Progenitor cell of endocrine pancreas (in vitro differentiated cells): ENCODE measurements at regions not wholly inside any gene's neighbourhood (a gene's known extent, or its start where the extent isn't known, plus 50 kb on each side); places are given as distances from the start of the nearest gene placed in this dataset.

ENCODE experiments used
- DNase-seq: peaks from one replicate; pipeline ENCODE4 v3.0.0; 2021; ENCODE audit warnings: low spot score; ENCODE audit not compliant: unreplicated experiment
- H3K27ac Mint-ChIP-seq: 2 replicates; pipeline ENCODE4 v1.8.0; 2021; ENCODE audit warnings: mild to moderate bottlenecking, moderate library complexity, mixed read lengths
- H3K27me3 Mint-ChIP-seq: 2 replicates; pipeline ENCODE4 v1.8.0; 2021; ENCODE audit warnings: mixed read lengths
- H3K36me3 Mint-ChIP-seq: 2 replicates; pipeline ENCODE4 v1.8.0; 2022; ENCODE audit warnings: mixed read lengths; ENCODE audit not compliant: insufficient read depth
- H3K4me1 Mint-ChIP-seq: 2 replicates; pipeline ENCODE4 v1.8.0; 2021; ENCODE audit warnings: low read depth, mixed read lengths
- H3K4me3 Mint-ChIP-seq: 2 replicates; pipeline ENCODE4 v1.8.0; 2021; ENCODE audit warnings: low read depth, mild to moderate bottlenecking, moderate library complexity, mixed read lengths
- H3K9me3 Mint-ChIP-seq: 2 replicates; pipeline ENCODE4 v1.8.0; 2021; ENCODE audit warnings: low read depth, mixed read lengths
- TF ChIP-seq, protein P1 (sequence below): fragments of 200-600 bp; sonication (generic); IDR thresholded peaks from one replicate; pipeline ENCODE4 v1.5.0; 2021; ENCODE audit warnings: antibody characterized with exemption, mild to moderate bottlenecking; ENCODE audit not compliant: unreplicated experiment

DNA sequence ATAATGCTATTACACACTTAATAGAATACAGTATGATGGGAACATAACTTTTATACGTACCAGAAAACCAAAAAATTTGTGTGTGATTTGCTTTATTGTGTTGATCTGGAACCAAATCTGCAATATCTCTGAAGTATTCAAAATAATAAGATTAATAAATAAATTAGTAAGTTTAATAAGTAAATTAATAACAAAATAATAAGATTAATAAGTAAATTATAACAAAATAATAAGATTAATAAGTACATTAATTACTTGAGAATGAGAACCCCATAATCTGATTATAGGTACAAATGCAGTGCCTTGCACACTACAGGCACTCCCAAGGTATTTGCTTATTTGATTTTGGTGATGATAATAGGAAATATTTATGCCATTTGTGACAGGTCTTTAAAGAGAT lies 267.4 kb downstream of the ZNF326 start:
- DNase-seq = no peak
- Mint-ChIP-seq H3K36me3 (no peaks in the 10 kb centered on the region), H3K27me3 (peaks cover 9% of the 10 kb centered on the region), H3K4me3 (no peak overlapping the region), H3K27ac (no peak overlapping the region), H3K4me1 (peaks cover 12% of the 10 kb centered on the region), H3K9me3 (peaks cover 3% of the 10 kb centered on the region)
- TF ChIP-seq, protein P1, sequence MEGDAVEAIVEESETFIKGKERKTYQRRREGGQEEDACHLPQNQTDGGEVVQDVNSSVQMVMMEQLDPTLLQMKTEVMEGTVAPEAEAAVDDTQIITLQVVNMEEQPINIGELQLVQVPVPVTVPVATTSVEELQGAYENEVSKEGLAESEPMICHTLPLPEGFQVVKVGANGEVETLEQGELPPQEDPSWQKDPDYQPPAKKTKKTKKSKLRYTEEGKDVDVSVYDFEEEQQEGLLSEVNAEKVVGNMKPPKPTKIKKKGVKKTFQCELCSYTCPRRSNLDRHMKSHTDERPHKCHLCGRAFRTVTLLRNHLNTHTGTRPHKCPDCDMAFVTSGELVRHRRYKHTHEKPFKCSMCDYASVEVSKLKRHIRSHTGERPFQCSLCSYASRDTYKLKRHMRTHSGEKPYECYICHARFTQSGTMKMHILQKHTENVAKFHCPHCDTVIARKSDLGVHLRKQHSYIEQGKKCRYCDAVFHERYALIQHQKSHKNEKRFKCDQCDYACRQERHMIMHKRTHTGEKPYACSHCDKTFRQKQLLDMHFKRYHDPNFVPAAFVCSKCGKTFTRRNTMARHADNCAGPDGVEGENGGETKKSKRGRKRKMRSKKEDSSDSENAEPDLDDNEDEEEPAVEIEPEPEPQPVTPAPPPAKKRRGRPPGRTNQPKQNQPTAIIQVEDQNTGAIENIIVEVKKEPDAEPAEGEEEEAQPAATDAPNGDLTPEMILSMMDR = no peak

DNA sequence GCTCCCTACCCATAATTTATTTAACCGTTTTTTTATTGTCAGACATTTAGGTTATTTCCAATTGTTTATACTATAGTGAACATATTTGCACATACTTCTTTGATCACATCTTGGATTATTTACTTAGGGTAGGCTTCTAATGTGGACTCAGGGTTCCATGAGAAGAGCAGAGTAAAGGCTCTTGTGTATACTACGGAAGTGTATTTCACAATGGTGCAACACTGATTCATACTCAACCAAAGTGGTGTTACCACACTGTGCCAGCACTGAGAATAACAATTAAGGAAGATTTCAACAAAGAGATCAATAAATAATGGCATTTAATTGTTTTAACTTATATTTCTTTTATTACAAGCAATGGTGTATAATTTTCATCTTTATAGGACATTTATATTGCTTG lies 251.2 kb downstream of the ZNF326 start:
- TF ChIP-seq, protein P1 = no peak
- Mint-ChIP-seq H3K36me3 (peaks cover 2% of the 10 kb centered on the region), H3K27me3 (no peaks in the 10 kb centered on the region), H3K9me3 (peaks cover 17% of the 10 kb centered on the region), H3K27ac (no peak overlapping the region), H3K4me3 (no peak overlapping the region), H3K4me1 (no peaks in the 10 kb centered on the region)
- DNase-seq = no peak

DNA sequence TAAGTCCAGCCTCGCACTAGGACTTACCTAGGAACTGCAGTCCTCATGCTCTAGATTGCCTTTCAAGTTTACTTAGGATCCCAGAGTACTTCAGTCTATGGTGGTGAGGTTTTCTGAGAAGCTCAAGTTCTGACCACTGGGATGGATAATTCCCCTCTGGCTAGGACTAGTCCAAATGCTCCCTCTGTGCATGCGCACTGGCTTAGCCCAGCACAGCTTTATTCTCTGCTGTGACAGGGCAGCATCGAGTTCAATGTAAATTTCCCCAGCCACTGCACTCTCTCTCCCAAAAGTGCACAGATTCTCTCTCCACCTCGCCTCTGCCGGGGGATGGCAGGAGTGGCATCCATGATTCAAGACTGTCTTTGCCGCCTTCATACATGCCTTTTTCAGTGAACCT lies 241.6 kb downstream of the ZNF326 start:
- TF ChIP-seq, protein P1 = no peak
- no peak for DNase-seq
- Mint-ChIP-seq H3K27me3 (no peaks in the 10 kb centered on the region), H3K4me3 (no peak overlapping the region), H3K9me3 (peaks cover 19% of the 10 kb centered on the region), H3K36me3 (no peaks in the 10 kb centered on the region), H3K4me1 (no peaks in the 10 kb centered on the region), H3K27ac (no peak overlapping the region)

DNA sequence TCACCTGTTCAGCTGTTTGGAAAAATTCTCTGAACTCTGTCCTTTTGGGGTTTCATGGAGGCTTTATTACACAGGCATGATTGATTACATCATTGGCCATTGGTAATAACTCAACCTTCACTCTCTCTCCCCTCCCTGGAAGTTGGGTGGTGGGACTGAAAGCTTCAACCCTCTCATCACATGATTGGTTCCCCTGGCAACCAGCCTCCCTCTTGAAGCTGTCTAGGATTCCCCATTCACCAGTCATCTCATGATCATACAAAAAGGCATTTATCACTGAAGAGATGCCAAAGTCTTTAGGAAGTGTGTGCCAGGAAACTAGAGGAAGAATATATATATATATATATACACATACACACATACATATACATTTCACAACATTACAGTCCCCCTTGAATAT lies 228.5 kb downstream of the ZNF326 start:
- peaks cover 8% of the 10 kb centered on the region for H3K36me3 Mint-ChIP-seq
- H3K27ac Mint-ChIP-seq = no peak overlapping the region
- TF ChIP-seq, protein P1 = no peak
- DNase-seq = no peak
- H3K4me3 Mint-ChIP-seq = no peak overlapping the region
- H3K9me3 Mint-ChIP-seq = peaks cover 18% of the 10 kb centered on the region
- peaks cover 14% of the 10 kb centered on the region for H3K4me1 Mint-ChIP-seq
- H3K27me3 Mint-ChIP-seq = peaks cover 7% of the 10 kb centered on the region

DNA sequence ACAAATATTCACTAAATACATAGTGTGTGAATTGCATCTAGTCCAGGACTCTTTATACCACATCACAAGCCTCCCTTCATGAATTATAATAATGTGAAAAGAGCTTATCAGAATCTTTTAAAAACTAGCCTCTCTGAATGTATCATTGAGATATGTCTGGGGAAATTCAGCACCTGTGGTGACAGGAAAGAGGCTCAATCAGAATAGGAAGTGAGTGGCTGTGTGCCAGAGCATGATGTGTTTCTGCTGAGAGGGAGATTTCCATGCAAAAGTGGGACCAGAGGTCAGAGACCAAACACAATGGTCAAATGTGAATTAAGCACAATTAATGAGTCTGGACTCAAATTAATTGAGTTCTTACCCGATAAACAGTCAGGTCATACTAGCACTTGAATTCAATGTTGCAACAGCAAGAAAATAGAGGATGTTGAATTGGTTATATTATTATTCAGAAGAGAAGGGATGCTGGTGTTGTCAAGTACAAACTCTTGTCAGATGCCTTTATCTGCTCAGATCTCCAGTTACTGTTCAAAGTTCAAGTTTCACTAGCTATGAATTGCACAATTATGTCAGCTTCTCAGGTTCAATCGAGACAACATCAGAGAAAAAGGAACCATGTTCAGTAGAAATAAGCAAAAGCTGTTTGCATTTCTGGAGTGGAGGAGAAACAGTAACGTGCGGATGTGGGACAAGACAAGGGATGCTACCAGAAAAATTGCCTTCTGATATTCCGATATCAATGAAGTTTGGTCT lies 226.2 kb downstream of the ZNF326 start:
- peaks cover 14% of the 10 kb centered on the region for H3K4me1 Mint-ChIP-seq
- no peak for DNase-seq
- TF ChIP-seq, protein P1 = no peak
- H3K27ac Mint-ChIP-seq = no peak overlapping the region
- H3K4me3 Mint-ChIP-seq = no peak overlapping the region
- H3K27me3 Mint-ChIP-seq = peaks cover 7% of the 10 kb centered on the region
- peaks cover 10% of the 10 kb centered on the region for H3K9me3 Mint-ChIP-seq
- H3K36me3 Mint-ChIP-seq = peaks cover 6% of the 10 kb centered on the region
